ENCODE measurements at regions not wholly inside any gene's neighbourhood (a gene's known extent, or its start where the extent isn't known, plus 50 kb on each side); places are given as distances from the start of the nearest gene placed in this dataset.
A peak's percentile ranks its signal among the peaks of the same experiment; 100 is the strongest.

GRCh38 chr14:57943541-57943940 is 77.6 kb upstream of the SLC35F4 start:
- DNase-seq = no peak

- no peak for DNase-seq
These were observed 77.1 kb upstream of the SLC35F4 start for GRCh38 chr14:57943038-57943437.

- DNase-seq = no peak
These were observed 73.2 kb upstream of the SLC35F4 start for GRCh38 chr14:57939084-57939483.

GRCh38 chr14:57938533-57938932 is 72.6 kb upstream of the SLC35F4 start:
- DNase-seq = no peak

GRCh38 chr14:57937676-57938075 is 71.8 kb upstream of the SLC35F4 start:
- no peak for DNase-seq

GRCh38 chr14:57933349-57933748 is 67.5 kb upstream of the SLC35F4 start:
- peak in 1 of 2 experiments; percentile 38 for DNase-seq

GRCh38 chr14:57930241-57930975 is 64.5 kb upstream of the SLC35F4 start:
- no peak for DNase-seq

GRCh38 chr14:57928732-57929131 is 62.8 kb upstream of the SLC35F4 start:
- no peak for DNase-seq

GRCh38 chr14:57921377-57921776 is 55.5 kb upstream of the SLC35F4 start:
- no peak for DNase-seq

GRCh38 chr14:57918791-57919190 is 52.9 kb upstream of the SLC35F4 start:
- DNase-seq = no peak
